Hematopoietic multipotent progenitor cell treated with erythropoietin and hydrocortisone succinate and interleukin-3 and kit ligand, for 8 days (in vitro differentiated cells): ENCODE measurements at regions not wholly inside any gene's neighbourhood (a gene's known extent, or its start where the extent isn't known, plus 50 kb on each side); places are given as distances from the start of the nearest gene placed in this dataset.
"Not testable (repeated sequence)": the region's sequence is repeated elsewhere in the genome, so short reads cannot be mapped to it uniquely, and the experiment has no call there.

ENCODE experiments used
- DNase-seq: peaks from one replicate; pipeline ENCODE4 v3.0.0-alpha.2; 2015

- no peak for DNase-seq
Measured at GRCh38 chr2:190742431-190742830, 93.5 kb downstream of the NAB1 start.

- no peak for DNase-seq
Measured at GRCh38 chr2:190744041-190744440, 95.2 kb downstream of the NAB1 start.

GRCh38 chr2:190746971-190747761, 98.3 kb downstream of the NAB1 start:
- no peak for DNase-seq

- DNase-seq, result no peak
Measured at GRCh38 chr2:190748966-190749365, 100.1 kb downstream of the NAB1 start.

- DNase-seq, result no peak
Measured at GRCh38 chr2:190755772-190756415, 107.0 kb downstream of the NAB1 start.

- peak; percentile 30 for DNase-seq
Measured at GRCh38 chr2:190759749-190760213, 110.9 kb downstream of the NAB1 start.

GRCh38 chr2:190760353-190761150, 111.7 kb downstream of the NAB1 start:
- DNase-seq, result not testable (repeated sequence)

GRCh38 chr2:190761216-190761615, 112.3 kb downstream of the NAB1 start:
- DNase-seq, result not testable (repeated sequence)

- peak; percentile 64 for DNase-seq
Measured at GRCh38 chr2:190762566-190762965, 113.7 kb downstream of the NAB1 start.

- no peak for DNase-seq
Measured at GRCh38 chr2:190763100-190763499, 114.2 kb downstream of the NAB1 start.

GRCh38 chr2:190763901-190764514, 115.1 kb downstream of the NAB1 start:
- no peak for DNase-seq

GRCh38 chr2:190765386-190766173, 115.0 kb upstream of the GLS start:
- DNase-seq, result no peak

- no peak for DNase-seq
Measured at GRCh38 chr2:190766174-190766572, 114.4 kb upstream of the GLS start.

- no peak for DNase-seq
Measured at GRCh38 chr2:190766595-190766994, 114.0 kb upstream of the GLS start.

GRCh38 chr2:190767821-190768220, 112.8 kb upstream of the GLS start:
- DNase-seq, result no peak

- no peak for DNase-seq
Measured at GRCh38 chr2:190769258-190769657, 111.4 kb upstream of the GLS start.

GRCh38 chr2:190771726-190772125, 108.9 kb upstream of the GLS start:
- no peak for DNase-seq

- no peak for DNase-seq
Measured at GRCh38 chr2:190780594-190780993, 100.0 kb upstream of the GLS start.

- peak; percentile 68 for DNase-seq
Measured at GRCh38 chr2:190781604-190782198, 98.9 kb upstream of the GLS start.

GRCh38 chr2:190782264-190782663, 98.4 kb upstream of the GLS start:
- DNase-seq, result no peak

- no peak for DNase-seq
Measured at GRCh38 chr2:190783513-190784263, 96.9 kb upstream of the GLS start.
